GM19452 (cell line): ENCODE measurements at regions not wholly inside any gene's neighbourhood (a gene's known extent, or its start where the extent isn't known, plus 50 kb on each side); places are given as distances from the start of the nearest gene placed in this dataset.
"Not testable (repeated sequence)": the region's sequence is repeated elsewhere in the genome, so short reads cannot be mapped to it uniquely, and the experiment has no call there.

ENCODE experiments used
- ATAC-seq: cut with Tn5 transposase; IDR thresholded peaks from one replicate; pipeline ENCODE4 v1.9.1; 2021; ENCODE audit not compliant: unreplicated experiment

GRCh38 chr6:67882436-67883311 lies 752.4 kb upstream of the ADGRB3 start:
- ATAC-seq = no peak

- no peak for ATAC-seq
These were observed 753.4 kb upstream of the ADGRB3 start for GRCh38 chr6:67881706-67882065.

GRCh38 chr6:67880939-67881705 lies 754.0 kb upstream of the ADGRB3 start:
- ATAC-seq = no peak

GRCh38 chr6:67880343-67880742 lies 754.7 kb upstream of the ADGRB3 start:
- ATAC-seq = not testable (repeated sequence)

- not testable (repeated sequence) for ATAC-seq
These were observed 755.2 kb upstream of the ADGRB3 start for GRCh38 chr6:67879928-67880327.

GRCh38 chr6:67879105-67879904 lies 755.8 kb upstream of the ADGRB3 start:
- not testable (repeated sequence) for ATAC-seq

- ATAC-seq = not testable (repeated sequence)
These were observed 756.9 kb upstream of the ADGRB3 start for GRCh38 chr6:67878216-67878615.

- no peak for ATAC-seq
These were observed 757.8 kb upstream of the ADGRB3 start for GRCh38 chr6:67877288-67877687.

GRCh38 chr6:67875877-67876383 lies 759.2 kb upstream of the ADGRB3 start:
- no peak for ATAC-seq

GRCh38 chr6:67870321-67870720 lies 764.8 kb upstream of the ADGRB3 start:
- no peak for ATAC-seq

- no peak for ATAC-seq
These were observed 771.7 kb upstream of the ADGRB3 start for GRCh38 chr6:67863346-67863745.

- no peak for ATAC-seq
These were observed 781.0 kb upstream of the ADGRB3 start for GRCh38 chr6:67854098-67854497.

- ATAC-seq = no peak
These were observed 795.3 kb upstream of the ADGRB3 start for GRCh38 chr6:67839818-67840217.

GRCh38 chr6:67825201-67825895 lies 809.7 kb upstream of the ADGRB3 start:
- ATAC-seq = no peak

- no peak for ATAC-seq
These were observed 816.8 kb upstream of the ADGRB3 start for GRCh38 chr6:67818322-67818721.

GRCh38 chr6:67815623-67816022 lies 819.5 kb upstream of the ADGRB3 start:
- no peak for ATAC-seq

- ATAC-seq = no peak
These were observed 820.8 kb upstream of the ADGRB3 start for GRCh38 chr6:67814262-67814661.

GRCh38 chr6:67812693-67813092 lies 822.4 kb upstream of the ADGRB3 start:
- no peak for ATAC-seq

- ATAC-seq = no peak
These were observed 823.0 kb upstream of the ADGRB3 start for GRCh38 chr6:67812125-67812524.

GRCh38 chr6:67811239-67812037 lies 823.6 kb upstream of the ADGRB3 start:
- ATAC-seq = no peak
